Upper lobe of left lung (tissue), 4 donors: ENCODE measurements at regions not wholly inside any gene's neighbourhood (a gene's known extent, or its start where the extent isn't known, plus 50 kb on each side); places are given as distances from the start of the nearest gene placed in this dataset.

ENCODE experiments used
- POLR2A ChIP-seq, 4 donors: fragments of 450-650 bp; IDR thresholded peaks; one replicate each; pipeline ENCODE4 v1.5.1; 2016 to 2017; ENCODE audit warnings: antibody characterized with exemption in 4 of 4, mild to moderate bottlenecking in 2 of 4
- TF ChIP-seq, protein P1 (sequence below), 6 experiments: fragments of 450-650 bp in 4 of 6; fragments of 200-600 bp in 2 of 6; sonication (generic) in 2 of 6; IDR thresholded peaks; one replicate each; pipeline ENCODE4 v1.5.1; 2016 to 2019; ENCODE audit warnings: antibody characterized with exemption in 6 of 6

DNA sequence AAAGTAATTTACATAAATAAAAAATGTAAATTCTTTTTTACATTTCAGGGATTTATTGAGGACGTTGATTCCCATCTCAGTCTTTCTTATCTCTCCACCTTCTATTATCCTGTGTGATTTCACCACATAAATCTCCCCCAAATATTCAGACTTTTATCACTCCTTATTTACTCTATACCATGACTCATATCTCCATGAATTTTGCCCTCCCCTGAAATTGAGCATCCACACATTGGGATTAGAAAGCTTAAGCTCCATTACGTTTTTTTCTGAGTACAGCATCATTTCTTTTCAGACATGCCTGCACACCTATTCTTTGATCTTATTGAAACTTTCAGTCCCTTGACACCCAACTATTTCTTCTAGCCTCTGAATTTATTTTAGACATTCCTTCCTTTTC, 111.2 kb downstream of the IFI44 start:
- TF ChIP-seq POLR2A (IDR thresholded peaks at IDR 0.05): no peak
- TF ChIP-seq, protein P1, sequence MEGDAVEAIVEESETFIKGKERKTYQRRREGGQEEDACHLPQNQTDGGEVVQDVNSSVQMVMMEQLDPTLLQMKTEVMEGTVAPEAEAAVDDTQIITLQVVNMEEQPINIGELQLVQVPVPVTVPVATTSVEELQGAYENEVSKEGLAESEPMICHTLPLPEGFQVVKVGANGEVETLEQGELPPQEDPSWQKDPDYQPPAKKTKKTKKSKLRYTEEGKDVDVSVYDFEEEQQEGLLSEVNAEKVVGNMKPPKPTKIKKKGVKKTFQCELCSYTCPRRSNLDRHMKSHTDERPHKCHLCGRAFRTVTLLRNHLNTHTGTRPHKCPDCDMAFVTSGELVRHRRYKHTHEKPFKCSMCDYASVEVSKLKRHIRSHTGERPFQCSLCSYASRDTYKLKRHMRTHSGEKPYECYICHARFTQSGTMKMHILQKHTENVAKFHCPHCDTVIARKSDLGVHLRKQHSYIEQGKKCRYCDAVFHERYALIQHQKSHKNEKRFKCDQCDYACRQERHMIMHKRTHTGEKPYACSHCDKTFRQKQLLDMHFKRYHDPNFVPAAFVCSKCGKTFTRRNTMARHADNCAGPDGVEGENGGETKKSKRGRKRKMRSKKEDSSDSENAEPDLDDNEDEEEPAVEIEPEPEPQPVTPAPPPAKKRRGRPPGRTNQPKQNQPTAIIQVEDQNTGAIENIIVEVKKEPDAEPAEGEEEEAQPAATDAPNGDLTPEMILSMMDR (IDR thresholded peaks at IDR 0.05): no peak
